NT2/D1 (cell line): ENCODE measurements at regions not wholly inside any gene's neighbourhood (a gene's known extent, or its start where the extent isn't known, plus 50 kb on each side); places are given as distances from the start of the nearest gene placed in this dataset.

Source experiments
- SUZ12 ChIP-seq: IDR thresholded peaks from 2 replicates; pipeline ENCODE4 v1.6.1; 2011; ENCODE audit not compliant: insufficient read length, insufficient read depth; ENCODE audit errors: extremely low read depth
- YY1 ChIP-seq: IDR thresholded peaks from 2 replicates; pipeline ENCODE4 v1.6.1; 2011; ENCODE audit not compliant: insufficient read length, insufficient read depth
- ZNF274 ChIP-seq: IDR thresholded peaks from 2 replicates; pipeline ENCODE4 v1.6.1; 2011; ENCODE audit warnings: mild to moderate bottlenecking, low read depth, low read length

DNA sequence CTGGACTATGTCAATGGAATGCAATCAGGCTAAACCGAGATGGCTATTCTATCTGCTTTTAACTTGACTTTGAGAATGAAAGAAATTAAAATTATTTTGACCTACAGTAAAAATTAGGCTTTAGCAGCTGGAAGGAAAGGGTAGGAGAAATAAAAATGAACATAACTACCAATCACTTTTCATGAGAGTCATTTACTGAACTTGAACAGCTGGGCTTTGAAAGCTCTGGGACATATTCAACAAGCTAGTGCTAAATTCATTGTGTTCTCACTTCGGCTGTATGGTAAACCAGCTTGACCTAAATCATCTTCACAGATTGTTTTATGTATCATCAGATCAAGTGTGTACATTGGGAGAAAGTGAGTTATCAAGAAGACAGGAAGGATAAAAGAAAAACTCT is 161.5 kb upstream of the STXBP5 start:
- TF ChIP-seq YY1 (no peak), ZNF274 (no peak), SUZ12 (no peak)
